HEK293 (cell line): ENCODE measurements at regions not wholly inside any gene's neighbourhood (a gene's known extent, or its start where the extent isn't known, plus 50 kb on each side); places are given as distances from the start of the nearest gene placed in this dataset.

Experiments
- CTCF ChIA-PET: fragments of 350-600 bp; formaldehyde crosslinking; extraction: SDS; loops from one replicate; lab custom pipeline; 2021; ENCODE audit warnings: antibody characterized with exemption; lab: Yijun Ruan, JAX
- POLR2A ChIA-PET: fragments of 300-600 bp; formaldehyde crosslinking; extraction: SDS; loops from one replicate; lab custom pipeline; 2020; ENCODE audit warnings: antibody characterized with exemption, inconsistent platforms; lab: Yijun Ruan, JAX
- H3K27ac ChIP-seq: fragments of 200-500 bp; sonication (Bioruptor generic); 2 replicates; pipeline ENCODE4 v1.5.1; 2014; ENCODE audit warnings: low read depth, low read length, control low read depth, inconsistent platforms; ENCODE audit errors: extremely low read depth
- H3K36me3 ChIP-seq, 2 experiments: fragments of 200-500 bp in 1 of 2; sonication (Bioruptor generic) in 1 of 2; 1 replicate in 1 of 2; 2 replicates in 1 of 2; pipeline ENCODE4 v1.5.1; 2014 to 2017; ENCODE audit warnings: inconsistent platforms in 2 of 2, low read length in 2 of 2; ENCODE audit not compliant: control insufficient read depth in 2 of 2, insufficient read depth in 1 of 2
- H3K4me1 ChIP-seq: fragments of 200-500 bp; sonication (Bioruptor generic); 2 replicates; pipeline ENCODE4 v1.5.1; 2014; ENCODE audit warnings: mild to moderate bottlenecking, low read length, inconsistent platforms; ENCODE audit not compliant: control insufficient read depth, insufficient read depth
- H3K4me3 ChIP-seq: 2 replicates; pipeline ENCODE4 v1.5.1; 2011; ENCODE audit warnings: low read depth, mild to moderate bottlenecking, control low read depth, low read length, moderate library complexity
- H3K9me3 ChIP-seq: fragments of 200-500 bp; sonication (Bioruptor generic); 2 replicates; pipeline ENCODE4 v1.5.1; 2014; ENCODE audit warnings: low read depth, low read length, inconsistent platforms; ENCODE audit not compliant: control insufficient read depth, insufficient read depth
- REPIN1 ChIP-seq: fragments of 450-650 bp; formaldehyde crosslinking; IDR thresholded peaks from 2 replicates; pipeline ENCODE4 v1.5.1; 2017; ENCODE audit warnings: missing biosample characterization, missing genetic modification characterization, low read depth
- SALL2 ChIP-seq: fragments of 450-650 bp; formaldehyde crosslinking; IDR thresholded peaks from 2 replicates; pipeline ENCODE4 v1.5.0; 2017; ENCODE audit warnings: missing biosample characterization, mild to moderate bottlenecking, missing genetic modification characterization, borderline replicate concordance
- TRIM28 ChIP-seq: IDR thresholded peaks from 2 replicates; pipeline ENCODE4 v1.6.1; 2011; ENCODE audit warnings: low read length, control low read depth, borderline replicate concordance
- ZNF157 ChIP-seq: fragments of 450-650 bp; formaldehyde crosslinking; IDR thresholded peaks from 2 replicates; pipeline ENCODE4 v1.5.1; 2016; ENCODE audit warnings: missing biosample characterization, missing genetic modification characterization
- ZNF16 ChIP-seq: fragments of 450-650 bp; formaldehyde crosslinking; IDR thresholded peaks from 2 replicates; pipeline ENCODE4 v1.5.1; 2016; ENCODE audit warnings: low read depth, missing biosample characterization, missing genetic modification characterization
- ZNF184 ChIP-seq: fragments of 450-650 bp; IDR thresholded peaks from 2 replicates; pipeline ENCODE4 v1.5.1; 2018; ENCODE audit warnings: missing biosample characterization, mild to moderate bottlenecking, missing genetic modification characterization
- ZNF394 ChIP-seq: fragments of 450-650 bp; formaldehyde crosslinking; IDR thresholded peaks from 2 replicates; pipeline ENCODE4 v1.5.1; 2016; ENCODE audit warnings: missing biosample characterization, missing genetic modification characterization, mild to moderate bottlenecking, moderate library complexity, borderline replicate concordance
- ZNF416 ChIP-seq: fragments of 450-650 bp; formaldehyde crosslinking; IDR thresholded peaks from 2 replicates; pipeline ENCODE4 v1.5.1; 2016; ENCODE audit warnings: missing biosample characterization, missing genetic modification characterization
- ZNF426 ChIP-seq: fragments of 450-650 bp; formaldehyde crosslinking; IDR thresholded peaks from 2 replicates; pipeline ENCODE4 v1.5.1; 2017; ENCODE audit warnings: missing biosample characterization, missing genetic modification characterization, mild to moderate bottlenecking, inconsistent platforms, moderate library complexity
- ZNF514 ChIP-seq: fragments of 450-650 bp; formaldehyde crosslinking; IDR thresholded peaks from 2 replicates; pipeline ENCODE4 v1.5.1; 2016; ENCODE audit warnings: missing biosample characterization, missing genetic modification characterization
- ZNF530 ChIP-seq: fragments of 450-650 bp; formaldehyde crosslinking; IDR thresholded peaks from 2 replicates; pipeline ENCODE4 v1.5.1; 2016; ENCODE audit warnings: low read depth, missing biosample characterization, missing genetic modification characterization
- ZNF544 ChIP-seq: fragments of 450-650 bp; formaldehyde crosslinking; IDR thresholded peaks from 2 replicates; pipeline ENCODE4 v1.5.0; 2017; ENCODE audit warnings: missing biosample characterization, missing genetic modification characterization
- ZNF837 ChIP-seq: fragments of 450-650 bp; formaldehyde crosslinking; IDR thresholded peaks from 2 replicates; pipeline ENCODE4 v1.5.1; 2016; ENCODE audit warnings: missing biosample characterization, missing genetic modification characterization
- TF ChIP-seq, protein P1 (sequence below): fragments of 450-650 bp; formaldehyde crosslinking; IDR thresholded peaks from 2 replicates; pipeline ENCODE4 v1.5.1; 2017; ENCODE audit warnings: missing biosample characterization, missing genetic modification characterization
- TF ChIP-seq, protein P2 (sequence below): fragments of 450-650 bp; formaldehyde crosslinking; IDR thresholded peaks from 2 replicates; pipeline ENCODE4 v1.5.1; 2017; ENCODE audit warnings: missing biosample characterization, missing genetic modification characterization
- TF ChIP-seq, protein P3 (sequence below): fragments of 450-650 bp; formaldehyde crosslinking; IDR thresholded peaks from 2 replicates; pipeline ENCODE4 v1.5.1; 2016; ENCODE audit warnings: missing biosample characterization, missing genetic modification characterization
- TF ChIP-seq, protein P4 (sequence below): fragments of 450-650 bp; formaldehyde crosslinking; IDR thresholded peaks from 2 replicates; pipeline ENCODE4 v1.5.1; 2016; ENCODE audit warnings: missing biosample characterization, missing genetic modification characterization
- TF ChIP-seq, protein P5 (sequence below): fragments of 450-650 bp; formaldehyde crosslinking; IDR thresholded peaks from 2 replicates; pipeline ENCODE4 v1.5.1; 2016; ENCODE audit warnings: missing biosample characterization, missing genetic modification characterization
- TF ChIP-seq, protein P6 (sequence below): fragments of 450-650 bp; formaldehyde crosslinking; conservative IDR thresholded peaks from 2 replicates; pipeline ENCODE4 v1.5.1; 2016; ENCODE audit warnings: low read depth, missing biosample characterization, missing genetic modification characterization
- TF ChIP-seq, protein P7 (sequence below): fragments of 450-650 bp; formaldehyde crosslinking; IDR thresholded peaks from 2 replicates; pipeline ENCODE4 v1.5.1; 2016; ENCODE audit warnings: missing biosample characterization, missing genetic modification characterization
- TF ChIP-seq, protein P8 (sequence below): fragments of 450-650 bp; IDR thresholded peaks from 2 replicates; pipeline ENCODE4 v1.5.1; 2018; ENCODE audit warnings: missing biosample characterization, missing genetic modification characterization

DNA sequence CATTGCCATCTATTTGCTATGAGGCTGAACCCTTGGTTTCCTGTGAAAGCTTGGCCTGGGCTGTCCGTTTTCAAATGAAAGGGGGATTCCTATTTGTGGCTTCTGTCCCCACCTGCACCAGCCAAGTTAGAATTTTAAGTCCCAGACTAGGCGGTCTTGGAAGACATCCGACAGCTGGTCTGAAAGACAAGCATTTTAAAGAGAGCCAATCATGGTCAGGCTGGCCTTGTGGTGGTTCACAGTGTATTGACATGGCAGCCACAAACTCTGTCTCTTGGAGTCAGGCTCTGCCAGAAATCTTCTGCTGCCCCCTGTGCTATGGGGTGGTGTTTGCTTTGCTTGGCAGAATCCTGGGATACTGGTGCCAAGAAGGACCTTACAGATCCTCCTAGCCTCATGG is 319.2 kb upstream of the MOCS1 start (continued):
- TF ChIP-seq, protein P1, sequence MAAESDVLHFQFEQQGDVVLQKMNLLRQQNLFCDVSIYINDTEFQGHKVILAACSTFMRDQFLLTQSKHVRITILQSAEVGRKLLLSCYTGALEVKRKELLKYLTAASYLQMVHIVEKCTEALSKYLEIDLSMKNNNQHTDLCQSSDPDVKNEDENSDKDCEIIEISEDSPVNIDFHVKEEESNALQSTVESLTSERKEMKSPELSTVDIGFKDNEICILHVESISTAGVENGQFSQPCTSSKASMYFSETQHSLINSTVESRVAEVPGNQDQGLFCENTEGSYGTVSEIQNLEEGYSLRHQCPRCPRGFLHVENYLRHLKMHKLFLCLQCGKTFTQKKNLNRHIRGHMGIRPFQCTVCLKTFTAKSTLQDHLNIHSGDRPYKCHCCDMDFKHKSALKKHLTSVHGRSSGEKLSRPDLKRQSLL (tag by site-specific recombination) = no peak
- TF ChIP-seq, protein P2, sequence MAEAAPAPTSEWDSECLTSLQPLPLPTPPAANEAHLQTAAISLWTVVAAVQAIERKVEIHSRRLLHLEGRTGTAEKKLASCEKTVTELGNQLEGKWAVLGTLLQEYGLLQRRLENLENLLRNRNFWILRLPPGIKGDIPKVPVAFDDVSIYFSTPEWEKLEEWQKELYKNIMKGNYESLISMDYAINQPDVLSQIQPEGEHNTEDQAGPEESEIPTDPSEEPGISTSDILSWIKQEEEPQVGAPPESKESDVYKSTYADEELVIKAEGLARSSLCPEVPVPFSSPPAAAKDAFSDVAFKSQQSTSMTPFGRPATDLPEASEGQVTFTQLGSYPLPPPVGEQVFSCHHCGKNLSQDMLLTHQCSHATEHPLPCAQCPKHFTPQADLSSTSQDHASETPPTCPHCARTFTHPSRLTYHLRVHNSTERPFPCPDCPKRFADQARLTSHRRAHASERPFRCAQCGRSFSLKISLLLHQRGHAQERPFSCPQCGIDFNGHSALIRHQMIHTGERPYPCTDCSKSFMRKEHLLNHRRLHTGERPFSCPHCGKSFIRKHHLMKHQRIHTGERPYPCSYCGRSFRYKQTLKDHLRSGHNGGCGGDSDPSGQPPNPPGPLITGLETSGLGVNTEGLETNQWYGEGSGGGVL = no peak
- TF ChIP-seq TRIM28 (no peak), ZNF394 (tag by site-specific recombination) (no peak)

DNA sequence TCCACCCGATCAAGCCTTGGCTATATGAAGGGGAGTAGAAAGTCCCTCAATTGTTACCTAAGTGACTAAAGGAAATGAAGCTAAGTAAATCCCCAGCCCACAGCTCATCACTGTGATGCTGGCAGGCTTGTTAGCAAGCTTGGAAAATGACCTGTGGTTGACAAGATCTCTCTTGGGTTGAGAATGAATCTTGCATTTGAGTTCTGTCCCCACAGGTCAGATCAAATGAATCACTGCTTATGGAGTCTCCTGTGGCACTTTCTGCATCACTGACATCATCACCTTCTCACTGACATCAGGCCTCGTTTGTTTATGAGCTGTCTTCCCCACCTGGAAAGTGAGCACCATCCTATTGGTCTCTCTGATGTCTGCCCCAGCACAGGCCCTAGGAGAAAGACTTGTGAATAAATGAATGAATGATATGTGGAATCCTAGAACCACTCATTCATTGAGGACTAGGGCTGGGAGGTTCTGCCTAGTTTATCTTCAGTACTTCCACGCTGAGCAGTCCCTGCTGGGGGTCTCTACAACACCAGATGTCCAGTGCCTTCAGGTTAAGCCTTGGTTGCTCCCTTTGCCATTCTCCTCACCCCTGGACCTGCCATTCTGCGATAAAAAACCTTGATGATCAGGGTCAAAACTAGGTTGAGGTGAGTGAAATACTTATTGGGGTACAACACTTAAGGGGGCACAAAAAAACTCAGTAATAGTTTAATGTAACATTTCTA is 318.4 kb upstream of the MOCS1 start:
- no peaks in the 10 kb centered on the region for H3K4me1 ChIP-seq
- no peak overlapping the region for H3K4me3 ChIP-seq
- ChIA-PET CTCF (interaction anchor here (0.6 kb wide), 1 partner anchor 296 kb away, joined by 4 read pairs; no protein-coding TSS in a partner anchor), POLR2A (no interaction called here)
- no peaks in the 10 kb centered on the region for H3K9me3 ChIP-seq
- no peak overlapping the region for H3K27ac ChIP-seq
- no peaks in the 10 kb centered on the region for H3K36me3 ChIP-seq
- TF ChIP-seq ZNF837 (tag by site-specific recombination) = no peak
- TF ChIP-seq, protein P3, sequence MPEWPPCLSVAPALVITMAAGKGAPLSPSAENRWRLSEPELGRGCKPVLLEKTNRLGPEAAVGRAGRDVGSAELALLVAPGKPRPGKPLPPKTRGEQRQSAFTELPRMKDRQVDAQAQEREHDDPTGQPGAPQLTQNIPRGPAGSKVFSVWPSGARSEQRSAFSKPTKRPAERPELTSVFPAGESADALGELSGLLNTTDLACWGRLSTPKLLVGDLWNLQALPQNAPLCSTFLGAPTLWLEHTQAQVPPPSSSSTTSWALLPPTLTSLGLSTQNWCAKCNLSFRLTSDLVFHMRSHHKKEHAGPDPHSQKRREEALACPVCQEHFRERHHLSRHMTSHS (tag by site-specific recombination) = no peak
- TF ChIP-seq, protein P4, sequence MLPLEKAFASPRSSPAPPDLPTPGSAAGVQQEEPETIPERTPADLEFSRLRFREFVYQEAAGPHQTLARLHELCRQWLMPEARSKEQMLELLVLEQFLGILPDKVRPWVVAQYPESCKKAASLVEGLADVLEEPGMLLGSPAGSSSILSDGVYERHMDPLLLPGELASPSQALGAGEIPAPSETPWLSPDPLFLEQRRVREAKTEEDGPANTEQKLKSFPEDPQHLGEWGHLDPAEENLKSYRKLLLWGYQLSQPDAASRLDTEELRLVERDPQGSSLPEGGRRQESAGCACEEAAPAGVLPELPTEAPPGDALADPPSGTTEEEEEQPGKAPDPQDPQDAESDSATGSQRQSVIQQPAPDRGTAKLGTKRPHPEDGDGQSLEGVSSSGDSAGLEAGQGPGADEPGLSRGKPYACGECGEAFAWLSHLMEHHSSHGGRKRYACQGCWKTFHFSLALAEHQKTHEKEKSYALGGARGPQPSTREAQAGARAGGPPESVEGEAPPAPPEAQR (tag by site-specific recombination) = no peak
- no peak for TF ChIP-seq ZNF426 (tag by site-specific recombination)
- TF ChIP-seq, protein P5, sequence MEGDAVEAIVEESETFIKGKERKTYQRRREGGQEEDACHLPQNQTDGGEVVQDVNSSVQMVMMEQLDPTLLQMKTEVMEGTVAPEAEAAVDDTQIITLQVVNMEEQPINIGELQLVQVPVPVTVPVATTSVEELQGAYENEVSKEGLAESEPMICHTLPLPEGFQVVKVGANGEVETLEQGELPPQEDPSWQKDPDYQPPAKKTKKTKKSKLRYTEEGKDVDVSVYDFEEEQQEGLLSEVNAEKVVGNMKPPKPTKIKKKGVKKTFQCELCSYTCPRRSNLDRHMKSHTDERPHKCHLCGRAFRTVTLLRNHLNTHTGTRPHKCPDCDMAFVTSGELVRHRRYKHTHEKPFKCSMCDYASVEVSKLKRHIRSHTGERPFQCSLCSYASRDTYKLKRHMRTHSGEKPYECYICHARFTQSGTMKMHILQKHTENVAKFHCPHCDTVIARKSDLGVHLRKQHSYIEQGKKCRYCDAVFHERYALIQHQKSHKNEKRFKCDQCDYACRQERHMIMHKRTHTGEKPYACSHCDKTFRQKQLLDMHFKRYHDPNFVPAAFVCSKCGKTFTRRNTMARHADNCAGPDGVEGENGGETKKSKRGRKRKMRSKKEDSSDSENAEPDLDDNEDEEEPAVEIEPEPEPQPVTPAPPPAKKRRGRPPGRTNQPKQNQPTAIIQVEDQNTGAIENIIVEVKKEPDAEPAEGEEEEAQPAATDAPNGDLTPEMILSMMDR = no peak
- TF ChIP-seq, protein P6, sequence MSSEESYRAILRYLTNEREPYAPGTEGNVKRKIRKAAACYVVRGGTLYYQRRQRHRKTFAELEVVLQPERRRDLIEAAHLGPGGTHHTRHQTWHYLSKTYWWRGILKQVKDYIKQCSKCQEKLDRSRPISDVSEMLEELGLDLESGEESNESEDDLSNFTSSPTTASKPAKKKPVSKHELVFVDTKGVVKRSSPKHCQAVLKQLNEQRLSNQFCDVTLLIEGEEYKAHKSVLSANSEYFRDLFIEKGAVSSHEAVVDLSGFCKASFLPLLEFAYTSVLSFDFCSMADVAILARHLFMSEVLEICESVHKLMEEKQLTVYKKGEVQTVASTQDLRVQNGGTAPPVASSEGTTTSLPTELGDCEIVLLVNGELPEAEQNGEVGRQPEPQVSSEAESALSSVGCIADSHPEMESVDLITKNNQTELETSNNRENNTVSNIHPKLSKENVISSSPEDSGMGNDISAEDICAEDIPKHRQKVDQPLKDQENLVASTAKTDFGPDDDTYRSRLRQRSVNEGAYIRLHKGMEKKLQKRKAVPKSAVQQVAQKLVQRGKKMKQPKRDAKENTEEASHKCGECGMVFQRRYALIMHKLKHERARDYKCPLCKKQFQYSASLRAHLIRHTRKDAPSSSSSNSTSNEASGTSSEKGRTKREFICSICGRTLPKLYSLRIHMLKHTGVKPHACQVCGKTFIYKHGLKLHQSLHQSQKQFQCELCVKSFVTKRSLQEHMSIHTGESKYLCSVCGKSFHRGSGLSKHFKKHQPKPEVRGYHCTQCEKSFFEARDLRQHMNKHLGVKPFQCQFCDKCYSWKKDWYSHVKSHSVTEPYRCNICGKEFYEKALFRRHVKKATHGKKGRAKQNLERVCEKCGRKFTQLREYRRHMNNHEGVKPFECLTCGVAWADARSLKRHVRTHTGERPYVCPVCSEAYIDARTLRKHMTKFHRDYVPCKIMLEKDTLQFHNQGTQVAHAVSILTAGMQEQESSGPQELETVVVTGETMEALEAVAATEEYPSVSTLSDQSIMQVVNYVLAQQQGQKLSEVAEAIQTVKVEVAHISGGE = no peak
- TF ChIP-seq ZNF184 = no peak
- TF ChIP-seq ZNF416 (tag by site-specific recombination) = no peak
- TF ChIP-seq ZNF544 = no peak
- no peak for TF ChIP-seq ZNF514
- TF ChIP-seq ZNF530 = no peak
- no peak for TF ChIP-seq REPIN1 (tag by site-specific recombination)
- no peak for TF ChIP-seq ZNF16 (tag by site-specific recombination)
- no peak for TF ChIP-seq ZNF157 (tag by site-specific recombination)
- TF ChIP-seq SALL2 = no peak
- TF ChIP-seq, protein P7, sequence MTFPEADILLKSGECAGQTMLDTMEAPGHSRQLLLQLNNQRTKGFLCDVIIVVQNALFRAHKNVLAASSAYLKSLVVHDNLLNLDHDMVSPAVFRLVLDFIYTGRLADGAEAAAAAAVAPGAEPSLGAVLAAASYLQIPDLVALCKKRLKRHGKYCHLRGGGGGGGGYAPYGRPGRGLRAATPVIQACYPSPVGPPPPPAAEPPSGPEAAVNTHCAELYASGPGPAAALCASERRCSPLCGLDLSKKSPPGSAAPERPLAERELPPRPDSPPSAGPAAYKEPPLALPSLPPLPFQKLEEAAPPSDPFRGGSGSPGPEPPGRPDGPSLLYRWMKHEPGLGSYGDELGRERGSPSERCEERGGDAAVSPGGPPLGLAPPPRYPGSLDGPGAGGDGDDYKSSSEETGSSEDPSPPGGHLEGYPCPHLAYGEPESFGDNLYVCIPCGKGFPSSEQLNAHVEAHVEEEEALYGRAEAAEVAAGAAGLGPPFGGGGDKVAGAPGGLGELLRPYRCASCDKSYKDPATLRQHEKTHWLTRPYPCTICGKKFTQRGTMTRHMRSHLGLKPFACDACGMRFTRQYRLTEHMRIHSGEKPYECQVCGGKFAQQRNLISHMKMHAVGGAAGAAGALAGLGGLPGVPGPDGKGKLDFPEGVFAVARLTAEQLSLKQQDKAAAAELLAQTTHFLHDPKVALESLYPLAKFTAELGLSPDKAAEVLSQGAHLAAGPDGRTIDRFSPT (tag by site-specific recombination) = no peak
- TF ChIP-seq, protein P8, sequence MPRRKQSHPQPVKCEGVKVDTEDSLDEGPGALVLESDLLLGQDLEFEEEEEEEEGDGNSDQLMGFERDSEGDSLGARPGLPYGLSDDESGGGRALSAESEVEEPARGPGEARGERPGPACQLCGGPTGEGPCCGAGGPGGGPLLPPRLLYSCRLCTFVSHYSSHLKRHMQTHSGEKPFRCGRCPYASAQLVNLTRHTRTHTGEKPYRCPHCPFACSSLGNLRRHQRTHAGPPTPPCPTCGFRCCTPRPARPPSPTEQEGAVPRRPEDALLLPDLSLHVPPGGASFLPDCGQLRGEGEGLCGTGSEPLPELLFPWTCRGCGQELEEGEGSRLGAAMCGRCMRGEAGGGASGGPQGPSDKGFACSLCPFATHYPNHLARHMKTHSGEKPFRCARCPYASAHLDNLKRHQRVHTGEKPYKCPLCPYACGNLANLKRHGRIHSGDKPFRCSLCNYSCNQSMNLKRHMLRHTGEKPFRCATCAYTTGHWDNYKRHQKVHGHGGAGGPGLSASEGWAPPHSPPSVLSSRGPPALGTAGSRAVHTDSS (tag by site-specific recombination) = no peak
